GM21526 (cell line): ENCODE measurements at regions not wholly inside any gene's neighbourhood (a gene's known extent, or its start where the extent isn't known, plus 50 kb on each side); places are given as distances from the start of the nearest gene placed in this dataset.
"Not testable (repeated sequence)": the region's sequence is repeated elsewhere in the genome, so short reads cannot be mapped to it uniquely, and the experiment has no call there.

Source experiments
- ATAC-seq: cut with Tn5 transposase; IDR thresholded peaks from one replicate; pipeline ENCODE4 v1.9.1; 2021; ENCODE audit warnings: moderate library complexity; ENCODE audit not compliant: unreplicated experiment, low FRiP score

DNA sequence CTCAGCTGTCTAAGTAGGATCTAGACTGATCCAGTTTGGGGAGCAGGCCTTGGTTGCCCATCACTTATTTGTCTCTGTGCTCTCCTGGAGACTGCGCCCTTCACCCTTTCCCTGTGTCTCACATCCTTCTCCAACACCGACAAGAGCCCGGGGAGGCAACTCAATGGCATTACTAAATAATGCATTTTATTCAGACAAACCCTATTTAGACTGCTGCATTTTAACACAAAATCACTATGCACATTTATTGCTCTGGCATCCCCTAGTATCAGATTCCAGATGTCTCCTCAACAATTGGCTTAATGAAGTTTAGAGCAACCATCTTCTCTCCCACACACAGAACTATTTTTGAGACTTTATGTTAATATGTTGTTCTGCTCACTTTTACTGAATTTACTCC lies 436.4 kb upstream of the CHRM3 start:
- ATAC-seq, result no peak

DNA sequence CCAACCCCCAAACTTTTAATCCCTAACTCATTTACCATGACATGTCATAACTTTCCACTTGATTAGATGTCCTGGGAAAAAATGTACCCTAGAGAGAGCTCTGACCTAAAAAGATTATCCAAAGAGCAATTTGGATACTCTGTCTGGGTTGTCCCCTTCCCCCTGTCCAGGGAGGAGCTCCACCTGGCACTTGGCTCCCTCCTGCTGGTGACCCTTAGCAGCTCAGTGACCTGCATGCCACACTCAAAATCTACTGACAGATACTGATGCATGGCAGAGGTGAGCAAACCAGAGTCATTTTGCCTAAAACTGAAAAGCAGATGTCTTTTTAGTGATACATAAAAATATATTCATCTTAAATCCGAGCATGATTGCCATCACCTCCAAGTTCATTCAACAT lies 442.3 kb upstream of the CHRM3 start:
- no peak for ATAC-seq

GRCh38 chr1:238927899-238928298 lies 458.5 kb upstream of the CHRM3 start:
- ATAC-seq, result no peak

DNA sequence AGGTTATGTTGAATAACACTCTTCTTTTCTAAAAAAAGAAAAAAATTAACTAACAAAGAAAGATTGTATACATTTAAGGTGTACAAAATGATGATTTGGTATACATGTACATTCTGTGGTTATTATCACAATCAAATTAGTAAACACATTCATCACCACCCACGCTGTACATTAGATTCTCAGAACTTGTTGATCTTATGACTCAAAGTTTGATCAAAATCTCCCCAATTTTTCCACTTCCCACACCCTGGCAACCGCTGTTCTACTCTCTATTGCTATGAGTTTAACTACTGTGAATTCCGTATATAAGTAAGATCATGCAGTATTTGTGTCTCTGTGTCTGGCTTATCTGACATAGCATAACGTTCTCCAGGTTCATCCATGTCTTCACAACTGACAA lies 469.5 kb upstream of the CHRM3 start:
- no peak for ATAC-seq

DNA sequence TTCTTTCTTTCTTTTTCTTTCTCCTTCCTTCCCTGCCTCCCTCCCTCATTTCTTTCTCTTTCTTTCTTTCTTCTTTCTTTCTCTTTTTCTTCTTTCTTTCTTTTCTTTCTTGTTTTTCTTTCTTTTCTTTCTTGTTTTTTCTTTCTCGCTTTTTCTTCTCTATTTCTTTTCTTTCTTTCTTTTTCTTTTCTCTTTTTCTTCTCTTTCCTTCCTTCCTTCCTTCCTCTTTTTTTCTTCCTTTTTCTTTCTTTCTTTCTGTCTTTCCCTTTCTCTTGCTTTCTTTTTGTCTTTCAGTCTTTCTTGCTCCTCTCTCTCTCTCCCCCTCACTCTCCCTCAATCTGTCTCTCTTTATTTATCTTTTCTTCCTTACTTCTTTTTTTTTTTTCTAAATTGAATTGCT lies 472.0 kb upstream of the CHRM3 start:
- no peak for ATAC-seq

- no peak for ATAC-seq
Observed at GRCh38 chr1:238913210-238913609, 473.2 kb upstream of the CHRM3 start.

DNA sequence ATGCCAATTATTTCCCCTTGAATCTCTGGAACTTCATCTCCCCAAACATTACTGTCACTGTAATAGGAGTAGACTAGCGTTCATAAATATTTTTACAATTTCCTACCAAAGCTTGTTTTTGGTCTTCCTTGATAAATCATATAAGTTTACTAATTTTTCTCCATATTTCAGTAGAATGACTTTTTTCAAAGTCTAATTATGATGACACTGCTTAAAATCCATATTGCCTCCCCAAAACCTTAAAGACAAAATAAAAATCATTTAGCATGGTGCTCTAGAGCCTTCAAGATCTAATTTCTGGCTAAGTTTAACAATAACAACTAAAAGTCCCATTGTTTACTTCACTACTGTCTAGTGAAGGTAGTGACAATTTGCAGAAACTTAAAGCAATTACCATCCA lies 474.2 kb upstream of the CHRM3 start:
- no peak for ATAC-seq

DNA sequence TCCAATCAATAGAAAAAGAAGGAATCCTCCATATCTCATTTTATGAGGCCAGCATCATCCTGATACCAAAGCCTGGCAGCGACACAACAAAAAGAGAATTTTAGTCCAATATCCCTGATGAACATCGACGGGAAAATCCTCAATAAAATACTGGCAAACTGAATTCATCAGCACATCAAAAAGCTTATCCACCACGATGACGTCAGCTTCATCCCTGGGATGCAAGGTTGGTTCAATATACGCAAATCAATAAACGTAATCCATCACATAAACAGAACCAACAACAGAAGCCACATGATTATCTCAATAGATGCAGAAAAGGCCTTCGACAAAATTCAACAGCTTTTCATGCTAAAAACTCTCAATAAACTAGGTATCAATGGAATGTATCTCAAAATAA lies 483.6 kb upstream of the CHRM3 start:
- not testable (repeated sequence) for ATAC-seq

GRCh38 chr1:238900334-238900865 lies 486.0 kb upstream of the CHRM3 start:
- ATAC-seq, result no peak

GRCh38 chr1:238898856-238899255 lies 487.5 kb upstream of the CHRM3 start:
- ATAC-seq, result no peak

DNA sequence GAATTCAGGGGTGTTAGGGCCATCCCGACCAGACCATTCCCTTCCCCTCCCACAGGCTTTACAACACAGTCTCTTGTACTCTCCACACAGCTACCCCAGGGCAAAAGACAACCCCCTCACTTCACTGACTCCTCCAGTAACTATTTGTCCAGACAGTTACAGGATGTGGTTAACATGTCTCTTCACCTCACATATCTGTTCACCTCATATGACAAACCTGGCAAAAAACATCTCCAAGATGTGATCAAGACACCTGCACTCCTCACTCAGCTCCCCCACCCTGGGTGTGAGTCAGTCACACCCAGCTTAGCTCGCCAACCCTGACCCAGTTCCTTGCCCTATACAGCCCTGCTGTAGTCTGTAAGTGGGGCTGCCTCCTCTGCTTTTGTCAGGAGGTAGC lies 490.5 kb upstream of the CHRM3 start:
- ATAC-seq, result no peak

GRCh38 chr1:238892612-238893011 lies 493.8 kb upstream of the CHRM3 start:
- no peak for ATAC-seq

GRCh38 chr1:238861342-238862066 lies 524.9 kb upstream of the CHRM3 start:
- ATAC-seq, result no peak

GRCh38 chr1:238833919-238834318 lies 552.4 kb upstream of the CHRM3 start:
- no peak for ATAC-seq

GRCh38 chr1:238832106-238832505 lies 554.3 kb upstream of the CHRM3 start:
- no peak for ATAC-seq

DNA sequence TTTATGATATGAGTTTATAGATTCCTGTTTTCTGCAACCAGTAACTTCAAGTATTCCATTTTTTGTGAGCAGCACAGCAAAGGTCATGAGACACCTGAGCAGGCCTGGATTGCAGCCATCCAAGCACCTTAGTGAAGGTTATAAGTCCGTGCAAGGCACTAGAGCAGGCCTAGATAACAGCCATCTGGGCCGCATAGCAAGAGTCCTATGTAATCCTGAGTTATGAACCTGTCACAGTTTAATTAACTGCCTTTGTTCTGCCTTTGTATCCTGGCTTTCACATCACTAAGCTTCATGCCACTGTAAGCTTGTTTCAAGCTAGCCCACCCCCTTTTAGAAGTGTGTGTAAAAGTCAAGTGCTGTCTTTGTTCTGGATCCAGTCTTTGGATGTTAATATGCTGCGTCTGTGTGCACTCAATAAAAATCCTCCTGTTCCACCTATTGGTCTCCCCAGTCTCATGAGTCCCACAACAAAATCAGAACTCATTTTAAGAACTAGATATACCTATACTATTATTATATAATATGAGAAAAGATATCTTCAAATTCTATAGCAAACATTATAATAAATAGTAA lies 556.2 kb upstream of the CHRM3 start:
- no peak for ATAC-seq

GRCh38 chr1:238826891-238827290 lies 559.5 kb upstream of the CHRM3 start:
- ATAC-seq, result no peak

- no peak for ATAC-seq
Observed at GRCh38 chr1:238823416-238823815, 563.0 kb upstream of the CHRM3 start.

DNA sequence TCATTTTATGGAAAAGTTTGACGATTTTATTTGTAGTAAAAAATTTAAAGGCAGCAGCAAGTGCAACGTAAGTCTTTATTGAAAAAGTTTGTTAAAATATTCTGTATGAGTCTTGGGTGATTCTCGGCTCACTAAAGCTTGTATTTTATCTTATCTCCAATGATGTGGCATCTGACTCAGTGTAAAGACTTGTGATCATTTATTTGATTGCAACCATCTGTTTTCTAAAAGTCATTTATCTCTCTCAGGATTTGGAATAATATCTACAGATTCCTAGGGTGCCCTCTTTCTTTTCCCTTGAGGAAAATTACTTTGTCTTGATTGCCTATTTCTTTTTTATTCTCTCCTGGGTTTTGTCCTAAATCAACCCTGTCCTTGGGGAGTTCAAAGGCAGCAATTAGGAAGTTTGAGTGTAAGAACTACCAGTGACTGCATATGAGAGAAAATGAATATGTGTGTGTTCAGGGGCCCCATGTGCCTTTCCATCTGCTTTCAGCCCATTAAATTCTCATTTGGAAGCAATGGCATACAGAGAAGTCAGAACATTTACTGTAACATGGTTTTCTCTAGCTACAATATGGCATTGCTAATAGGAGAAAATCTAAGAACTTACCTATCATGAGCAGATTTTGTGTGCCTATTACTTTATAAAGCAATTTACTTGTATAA lies 575.0 kb upstream of the CHRM3 start:
- no peak for ATAC-seq

GRCh38 chr1:238790882-238791281 lies 595.5 kb upstream of the CHRM3 start:
- ATAC-seq, result no peak

- no peak for ATAC-seq
Observed at GRCh38 chr1:238789916-238790667, 596.3 kb upstream of the CHRM3 start.
